Ovary (tissue), 3 donors: ENCODE measurements at regions not wholly inside any gene's neighbourhood (a gene's known extent, or its start where the extent isn't known, plus 50 kb on each side); places are given as distances from the start of the nearest gene placed in this dataset.

Experiments
- EP300 ChIP-seq: sonication (generic); formaldehyde crosslinking; IDR thresholded peaks from one replicate; pipeline ENCODE4 v1.6.1; 2017; ENCODE audit warnings: antibody characterized with exemption
- POLR2A ChIP-seq: fragments of 450-650 bp; IDR thresholded peaks from one replicate; pipeline ENCODE4 v1.6.1; 2017; ENCODE audit warnings: antibody characterized with exemption, mild to moderate bottlenecking, moderate library complexity
- TF ChIP-seq, protein P1 (sequence below), 3 donors: fragments of 450-650 bp in 2 of 3; fragments of 200-600 bp in 1 of 3; IDR thresholded peaks; one replicate each; pipeline versions ENCODE4 v1.5.1 to v1.8.0; 2016 to 2022; ENCODE audit warnings: antibody characterized with exemption in 3 of 3, mild to moderate bottlenecking in 1 of 3
- donor health status: DM: no; HTN: no; CAD: no.

DNA sequence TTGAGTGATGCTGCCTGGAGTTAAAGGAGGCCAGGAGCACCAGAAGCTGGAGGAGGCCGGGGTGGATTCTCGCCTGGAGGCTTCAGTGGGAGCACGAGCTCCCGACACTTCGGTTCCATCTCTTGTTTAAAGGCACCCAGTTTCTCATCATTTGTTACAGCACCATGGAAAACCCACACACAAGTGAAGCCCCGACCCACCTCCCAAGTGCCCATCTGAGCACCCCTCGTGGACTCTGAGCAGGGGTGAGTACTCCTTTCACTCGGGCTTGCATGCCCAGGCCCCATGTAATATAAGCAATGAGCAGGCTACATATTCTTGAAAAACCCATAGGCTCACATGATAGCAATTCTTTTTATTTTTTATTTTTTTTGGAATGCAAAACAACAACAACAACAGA is 196.9 kb upstream of the MAF start:
- TF ChIP-seq, protein P1, sequence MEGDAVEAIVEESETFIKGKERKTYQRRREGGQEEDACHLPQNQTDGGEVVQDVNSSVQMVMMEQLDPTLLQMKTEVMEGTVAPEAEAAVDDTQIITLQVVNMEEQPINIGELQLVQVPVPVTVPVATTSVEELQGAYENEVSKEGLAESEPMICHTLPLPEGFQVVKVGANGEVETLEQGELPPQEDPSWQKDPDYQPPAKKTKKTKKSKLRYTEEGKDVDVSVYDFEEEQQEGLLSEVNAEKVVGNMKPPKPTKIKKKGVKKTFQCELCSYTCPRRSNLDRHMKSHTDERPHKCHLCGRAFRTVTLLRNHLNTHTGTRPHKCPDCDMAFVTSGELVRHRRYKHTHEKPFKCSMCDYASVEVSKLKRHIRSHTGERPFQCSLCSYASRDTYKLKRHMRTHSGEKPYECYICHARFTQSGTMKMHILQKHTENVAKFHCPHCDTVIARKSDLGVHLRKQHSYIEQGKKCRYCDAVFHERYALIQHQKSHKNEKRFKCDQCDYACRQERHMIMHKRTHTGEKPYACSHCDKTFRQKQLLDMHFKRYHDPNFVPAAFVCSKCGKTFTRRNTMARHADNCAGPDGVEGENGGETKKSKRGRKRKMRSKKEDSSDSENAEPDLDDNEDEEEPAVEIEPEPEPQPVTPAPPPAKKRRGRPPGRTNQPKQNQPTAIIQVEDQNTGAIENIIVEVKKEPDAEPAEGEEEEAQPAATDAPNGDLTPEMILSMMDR (IDR thresholded peaks at IDR 0.05) = no peak
- TF ChIP-seq POLR2A = no peak
- TF ChIP-seq EP300 = no peak
